HepG2 (cell line): ENCODE measurements at regions not wholly inside any gene's neighbourhood (a gene's known extent, or its start where the extent isn't known, plus 50 kb on each side); places are given as distances from the start of the nearest gene placed in this dataset.

Experiments used
- EZH2 ChIP-seq: conservative IDR thresholded peaks from 2 replicates; pipeline ENCODE4 v1.6.1; 2012; ENCODE audit warnings: mild to moderate bottlenecking, low read depth, low read length, moderate library complexity
- POLR2A ChIP-seq, 2 experiments: IDR thresholded peaks; 2 replicates each; pipeline ENCODE4 v1.6.1; 2011; ENCODE audit warnings: low read depth in 2 of 2, low read length in 2 of 2, mild to moderate bottlenecking in 1 of 2, moderate library complexity in 1 of 2; ENCODE audit not compliant: insufficient read depth in 1 of 2

DNA sequence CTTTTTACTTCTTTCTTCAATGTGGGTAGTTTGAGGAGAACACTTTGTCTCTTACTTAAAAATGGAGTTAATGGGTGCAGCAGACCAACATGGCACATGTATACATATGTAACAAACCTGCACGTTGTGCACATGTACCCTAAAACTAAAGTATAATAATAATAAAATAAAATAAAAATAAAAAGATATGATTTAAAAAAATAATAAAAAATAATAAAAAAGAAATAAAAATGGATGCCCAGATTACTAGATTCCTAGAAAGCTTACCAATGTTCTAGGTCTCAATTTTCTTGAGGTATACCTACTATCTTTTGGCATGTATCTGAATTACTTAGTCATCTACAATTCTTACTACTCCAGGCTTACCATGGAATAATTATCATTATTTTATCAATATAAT lies 2001.6 kb upstream of the CDH9 start:
- TF ChIP-seq POLR2A (IDR thresholded peaks at IDR 0.05; ENCODE audit: insufficient read depth in 1 of 2, low read depth in 2 of 2, low read length in 2 of 2) (no peak), EZH2 (no peak)
